Stimulated activated memory B cell treated with anti-CD40 and anti-IgM and Interleukin-4, amounts not matched to agents 10 μg/mL and 1 μg/mL and 100 μg/mL, for 72 hours (primary cell): ENCODE measurements at regions not wholly inside any gene's neighbourhood (a gene's known extent, or its start where the extent isn't known, plus 50 kb on each side); places are given as distances from the start of the nearest gene placed in this dataset.
A peak's percentile ranks its signal among the peaks of the same experiment; 100 is the strongest.

Source experiments
- ATAC-seq: fragments of 150-1000 bp; cut with Tn5 transposase; 2 replicates; pipeline ENCODE4 v1.10.0; 2021
- H3K27ac Mint-ChIP-seq: one replicate; pipeline ENCODE4 v1.8.0; 2022; ENCODE audit warnings: mild to moderate bottlenecking, mixed read lengths
- H3K27me3 Mint-ChIP-seq: one replicate; pipeline ENCODE4 v1.8.0; 2022; ENCODE audit warnings: mixed read lengths
- H3K36me3 Mint-ChIP-seq: one replicate; pipeline ENCODE4 v1.8.0; 2022; ENCODE audit warnings: mixed read lengths
- H3K4me1 Mint-ChIP-seq: one replicate; pipeline ENCODE4 v1.8.0; 2022; ENCODE audit warnings: mixed read lengths
- H3K4me3 Mint-ChIP-seq: one replicate; pipeline ENCODE4 v1.8.0; 2022; ENCODE audit warnings: mild to moderate bottlenecking, moderate library complexity, mixed read lengths
- H3K9me3 Mint-ChIP-seq: one replicate; pipeline ENCODE4 v1.8.0; 2022; ENCODE audit warnings: mixed read lengths

DNA sequence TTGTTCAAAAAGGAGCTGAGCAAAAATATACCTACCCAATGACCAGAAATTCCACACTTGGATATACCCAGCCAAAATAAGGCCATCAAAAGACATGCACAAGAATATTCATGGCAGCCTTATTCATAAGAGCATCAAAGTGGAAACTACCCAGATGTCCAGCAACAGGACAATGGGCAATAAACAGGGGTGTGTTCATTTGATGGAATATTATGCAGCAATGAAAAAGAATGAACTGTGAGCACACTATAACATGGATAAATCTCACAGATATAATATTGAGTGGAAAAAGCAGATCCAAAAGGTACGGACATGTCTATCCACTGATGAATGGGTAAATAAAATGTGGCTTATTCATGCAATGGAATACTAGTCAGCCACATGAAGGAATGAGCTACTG is 209.2 kb upstream of the LHX5 start:
- no peak for ATAC-seq
- H3K4me1 Mint-ChIP-seq: no peaks in the 10 kb centered on the region
- H3K27ac Mint-ChIP-seq: no peak overlapping the region
- no peaks in the 10 kb centered on the region for H3K36me3 Mint-ChIP-seq
- peaks cover 16% of the 10 kb centered on the region for H3K27me3 Mint-ChIP-seq
- H3K9me3 Mint-ChIP-seq: peaks cover 5% of the 10 kb centered on the region
- H3K4me3 Mint-ChIP-seq: no peak overlapping the region

DNA sequence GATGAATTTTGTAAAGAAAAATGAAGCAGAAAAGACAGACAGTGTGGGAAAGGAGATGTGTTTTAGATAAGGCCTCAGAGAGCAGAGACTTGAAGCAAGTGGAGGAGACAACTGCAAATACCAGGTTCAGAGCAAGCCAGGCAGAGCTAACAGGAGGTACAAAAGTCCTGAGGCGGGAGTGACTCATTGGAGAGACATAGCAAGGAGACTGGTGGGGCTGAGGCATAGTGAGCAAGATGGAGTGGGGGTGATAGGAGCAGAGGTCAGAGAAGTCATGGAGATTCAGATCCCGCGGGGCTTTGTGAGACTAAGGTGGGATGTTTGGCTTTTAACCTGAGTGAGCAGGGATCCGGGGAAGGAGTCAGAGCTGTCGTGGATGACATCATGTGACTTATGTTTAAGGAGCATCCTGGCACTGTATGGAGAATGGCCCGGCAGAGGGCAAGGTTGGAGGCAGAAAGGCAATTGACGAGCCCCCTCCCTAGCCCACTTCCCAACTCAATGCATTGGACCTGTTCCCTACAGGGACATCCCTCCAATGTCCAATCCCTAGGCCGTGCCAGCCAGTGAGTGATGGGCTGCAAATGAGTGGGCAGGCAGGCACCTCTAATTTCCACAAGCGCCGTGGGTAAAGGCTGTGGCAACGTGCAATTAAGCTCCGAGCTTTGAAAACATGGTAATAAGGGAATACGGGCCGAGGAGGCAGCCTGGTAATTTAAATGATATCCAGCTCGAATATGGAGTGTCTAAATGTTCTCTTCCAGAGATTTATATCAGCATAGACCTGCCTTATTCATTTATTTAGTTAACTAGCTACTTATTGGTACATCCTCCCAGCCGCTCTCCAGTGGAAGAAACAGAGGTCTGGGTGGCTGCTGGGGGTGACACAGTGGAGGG is 206.8 kb upstream of the LHX5 start:
- H3K4me1 Mint-ChIP-seq: no peaks in the 10 kb centered on the region
- no peak overlapping the region for H3K27ac Mint-ChIP-seq
- no peak for ATAC-seq
- H3K36me3 Mint-ChIP-seq: no peaks in the 10 kb centered on the region
- H3K9me3 Mint-ChIP-seq: peaks cover 9% of the 10 kb centered on the region
- peaks cover 26% of the 10 kb centered on the region for H3K27me3 Mint-ChIP-seq
- H3K4me3 Mint-ChIP-seq: no peak overlapping the region

DNA sequence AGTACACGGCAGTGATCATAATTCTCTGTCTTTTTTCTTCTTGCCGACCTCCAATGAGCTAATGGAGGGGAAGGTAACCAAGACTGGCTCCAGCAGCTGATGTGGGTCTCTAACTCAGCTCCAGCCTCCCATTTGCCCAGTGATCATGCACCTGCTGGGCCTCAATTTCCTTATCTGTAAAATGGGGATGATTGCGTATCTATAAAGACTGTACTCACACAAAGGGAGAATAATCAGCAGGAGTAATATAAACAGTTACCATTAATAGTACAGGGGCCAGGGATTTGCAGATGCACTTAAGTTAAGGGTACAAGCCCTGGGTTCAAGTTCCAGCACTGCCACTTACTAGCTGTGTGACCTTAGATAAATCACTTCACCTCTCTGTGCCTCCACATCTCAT is 204.9 kb upstream of the LHX5 start:
- H3K9me3 Mint-ChIP-seq: peaks cover 9% of the 10 kb centered on the region
- no peak for ATAC-seq
- H3K36me3 Mint-ChIP-seq: no peaks in the 10 kb centered on the region
- H3K4me1 Mint-ChIP-seq: no peaks in the 10 kb centered on the region
- no peak overlapping the region for H3K4me3 Mint-ChIP-seq
- no peak overlapping the region for H3K27ac Mint-ChIP-seq
- H3K27me3 Mint-ChIP-seq: peaks cover 30% of the 10 kb centered on the region

DNA sequence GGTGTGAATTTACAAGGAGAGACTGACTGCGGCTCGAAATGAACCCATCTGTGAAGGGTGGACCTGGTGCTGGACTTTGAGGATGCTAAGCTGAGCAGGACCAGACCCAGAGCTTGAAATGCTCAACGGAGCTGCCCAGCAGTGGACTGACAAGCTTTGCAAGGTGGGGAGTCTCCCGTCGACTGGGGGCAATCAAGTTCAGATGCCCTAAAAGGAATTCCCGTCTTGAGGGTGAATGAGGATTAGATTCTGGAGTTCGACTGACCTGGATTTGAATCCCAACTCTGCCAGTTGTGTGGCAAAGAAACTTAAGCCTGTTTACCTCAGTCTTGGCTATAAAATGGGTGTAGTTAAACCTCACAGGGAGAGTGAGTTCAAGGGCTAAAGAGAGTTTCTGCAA is 204.4 kb upstream of the LHX5 start:
- ATAC-seq: no peak
- Mint-ChIP-seq H3K4me3 (no peak overlapping the region), H3K4me1 (no peaks in the 10 kb centered on the region), H3K36me3 (no peaks in the 10 kb centered on the region), H3K27me3 (peaks cover 35% of the 10 kb centered on the region), H3K27ac (no peak overlapping the region), H3K9me3 (peaks cover 6% of the 10 kb centered on the region)

DNA sequence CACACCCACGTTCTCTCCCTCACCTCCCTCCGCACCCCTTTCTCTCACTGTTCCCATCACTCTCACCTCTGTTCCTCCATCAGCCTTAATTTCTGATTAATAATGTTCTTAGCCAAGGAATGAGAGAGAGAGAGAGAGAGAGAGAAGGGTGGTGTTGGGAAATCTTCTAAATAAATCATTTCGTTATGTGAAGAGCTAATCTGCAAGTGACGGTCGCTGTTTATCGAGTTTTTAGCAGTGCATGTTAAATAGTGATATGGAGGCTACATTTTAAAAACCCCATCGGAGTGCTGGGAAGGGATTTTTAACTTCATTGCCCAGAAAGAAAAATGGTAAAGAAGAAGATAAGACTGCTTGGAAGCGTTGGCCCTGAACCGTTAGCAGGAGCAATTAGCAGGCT is 203.3 kb upstream of the LHX5 start:
- H3K4me1 Mint-ChIP-seq: no peaks in the 10 kb centered on the region
- no peak for ATAC-seq
- no peaks in the 10 kb centered on the region for H3K36me3 Mint-ChIP-seq
- no peak overlapping the region for H3K27ac Mint-ChIP-seq
- H3K27me3 Mint-ChIP-seq: peaks cover 46% of the 10 kb centered on the region
- peaks cover 4% of the 10 kb centered on the region for H3K9me3 Mint-ChIP-seq
- no peak overlapping the region for H3K4me3 Mint-ChIP-seq

DNA sequence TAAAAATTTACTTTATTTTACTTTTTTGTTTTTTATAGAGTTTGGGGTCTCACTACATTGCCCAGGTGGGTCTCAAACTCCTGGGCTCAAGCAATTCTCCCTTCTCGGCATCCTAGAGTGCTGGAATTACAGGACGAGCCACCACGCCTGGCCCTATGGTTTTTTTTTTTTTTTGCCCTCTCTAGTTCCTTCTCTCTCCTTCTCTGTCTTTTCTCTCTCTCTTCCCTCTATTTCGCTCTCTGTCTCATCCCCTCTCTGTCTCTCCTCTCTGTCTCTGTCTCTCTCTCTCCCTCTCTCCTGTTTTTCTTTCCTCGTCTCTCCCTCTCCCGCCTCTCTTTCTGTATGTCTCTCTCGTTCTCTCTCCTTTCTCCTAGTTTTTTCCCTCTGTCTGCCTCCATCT is 202.6 kb upstream of the LHX5 start:
- Mint-ChIP-seq H3K4me3 (no peak overlapping the region), H3K27me3 (peaks cover 52% of the 10 kb centered on the region), H3K36me3 (no peaks in the 10 kb centered on the region), H3K9me3 (peaks cover 4% of the 10 kb centered on the region), H3K4me1 (no peaks in the 10 kb centered on the region), H3K27ac (no peak overlapping the region)
- ATAC-seq: no peak

DNA sequence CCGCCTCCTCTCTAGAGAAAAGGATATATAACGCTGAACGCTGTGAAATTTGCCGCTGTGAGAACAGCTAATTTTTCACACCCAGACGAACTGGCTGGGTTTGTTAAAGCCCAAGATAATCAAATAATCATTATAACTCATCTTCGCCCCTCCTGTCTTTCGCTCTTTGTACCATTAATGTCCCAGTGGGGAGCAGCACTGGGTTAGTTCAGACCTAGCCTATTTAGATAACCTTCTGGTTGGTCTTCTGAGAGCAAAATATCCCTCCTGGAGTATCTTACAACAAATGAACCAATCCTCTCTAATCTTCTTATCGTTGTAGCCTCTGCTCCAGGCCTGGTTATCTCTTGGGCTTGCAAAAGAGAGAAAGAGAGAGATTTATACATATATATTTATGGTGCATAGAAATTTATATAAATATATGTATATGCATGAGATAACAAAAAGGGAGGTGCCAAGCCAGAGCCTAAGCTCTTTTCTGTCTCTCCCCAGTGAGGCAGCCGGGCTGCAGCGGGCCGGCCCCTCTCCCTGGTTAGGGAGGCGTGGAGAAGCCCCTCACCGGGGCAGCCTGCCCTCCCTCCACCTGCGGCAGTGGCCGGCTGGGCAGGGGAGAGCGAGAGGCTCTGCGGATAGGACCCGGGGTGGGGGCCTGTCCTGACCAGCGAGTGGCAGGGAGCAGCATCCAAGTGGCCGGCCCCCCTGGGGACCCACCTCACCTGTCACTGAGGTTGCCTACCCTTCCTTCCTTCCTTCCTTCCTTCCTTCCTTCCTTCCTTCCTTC is 202.0 kb upstream of the LHX5 start:
- no peaks in the 10 kb centered on the region for H3K4me1 Mint-ChIP-seq
- peaks cover 51% of the 10 kb centered on the region for H3K27me3 Mint-ChIP-seq
- no peak overlapping the region for H3K27ac Mint-ChIP-seq
- H3K9me3 Mint-ChIP-seq: peaks cover 4% of the 10 kb centered on the region
- H3K36me3 Mint-ChIP-seq: no peaks in the 10 kb centered on the region
- no peak overlapping the region for H3K4me3 Mint-ChIP-seq
- peak; percentile 42 for ATAC-seq

DNA sequence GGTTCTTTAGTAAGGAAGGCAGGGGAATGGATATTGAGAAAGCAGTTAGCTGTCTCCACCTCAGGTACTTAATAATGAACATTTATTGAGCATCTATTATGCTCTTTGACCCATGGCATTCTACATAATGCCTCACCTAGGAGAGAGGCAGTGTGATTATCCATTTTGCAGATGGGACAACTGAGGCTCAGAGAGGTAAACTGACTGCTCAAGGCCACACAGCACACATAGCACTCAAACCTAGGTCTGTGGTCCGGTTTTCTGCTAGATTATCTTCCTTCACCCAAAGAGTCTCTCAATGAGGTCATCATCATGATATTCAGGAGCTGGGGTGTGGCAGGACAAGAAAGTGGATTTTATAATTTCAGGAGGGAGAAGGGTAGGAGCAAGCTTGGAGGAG is 199.1 kb upstream of the LHX5 start:
- H3K27me3 Mint-ChIP-seq: peaks cover 59% of the 10 kb centered on the region
- no peak overlapping the region for H3K27ac Mint-ChIP-seq
- H3K36me3 Mint-ChIP-seq: no peaks in the 10 kb centered on the region
- no peak for ATAC-seq
- H3K4me3 Mint-ChIP-seq: no peak overlapping the region
- peaks cover 4% of the 10 kb centered on the region for H3K9me3 Mint-ChIP-seq
- no peaks in the 10 kb centered on the region for H3K4me1 Mint-ChIP-seq

DNA sequence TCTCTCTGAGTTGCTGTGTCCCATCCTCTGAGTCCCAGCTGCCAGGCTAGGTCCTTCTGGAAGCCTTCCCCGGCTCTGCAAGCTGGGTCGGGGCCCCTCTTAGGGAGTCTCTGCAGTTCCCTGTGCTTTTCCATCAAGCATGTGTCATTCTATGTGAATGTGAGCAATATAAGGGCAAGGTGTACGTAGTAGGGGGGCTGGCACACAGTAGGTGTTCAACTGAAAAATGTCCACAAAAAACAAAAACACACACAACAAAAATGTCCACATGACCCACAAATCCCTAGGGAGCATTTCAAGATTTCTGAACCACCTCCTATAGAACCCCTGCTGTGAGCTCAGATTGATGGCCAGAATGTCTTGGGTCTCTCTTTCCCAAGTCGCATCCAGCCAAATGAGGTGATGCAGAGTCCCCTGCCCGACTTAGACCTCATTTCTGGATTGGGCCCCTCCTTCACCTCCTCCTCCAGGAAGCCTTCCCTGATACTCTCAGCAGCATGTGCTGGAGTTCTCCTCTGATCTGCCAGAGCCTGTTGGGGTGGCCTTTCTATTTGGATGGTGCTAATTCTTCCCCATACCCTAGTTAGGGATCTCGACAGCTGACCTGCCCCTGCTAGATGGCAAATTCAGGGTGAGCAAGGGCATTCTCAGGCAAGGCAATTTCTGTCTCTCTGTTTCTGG is 196.1 kb upstream of the LHX5 start:
- Mint-ChIP-seq H3K27ac (no peak overlapping the region), H3K4me3 (no peak overlapping the region), H3K9me3 (no peaks in the 10 kb centered on the region), H3K27me3 (peaks cover 52% of the 10 kb centered on the region), H3K4me1 (no peaks in the 10 kb centered on the region), H3K36me3 (no peaks in the 10 kb centered on the region)
- no peak for ATAC-seq

DNA sequence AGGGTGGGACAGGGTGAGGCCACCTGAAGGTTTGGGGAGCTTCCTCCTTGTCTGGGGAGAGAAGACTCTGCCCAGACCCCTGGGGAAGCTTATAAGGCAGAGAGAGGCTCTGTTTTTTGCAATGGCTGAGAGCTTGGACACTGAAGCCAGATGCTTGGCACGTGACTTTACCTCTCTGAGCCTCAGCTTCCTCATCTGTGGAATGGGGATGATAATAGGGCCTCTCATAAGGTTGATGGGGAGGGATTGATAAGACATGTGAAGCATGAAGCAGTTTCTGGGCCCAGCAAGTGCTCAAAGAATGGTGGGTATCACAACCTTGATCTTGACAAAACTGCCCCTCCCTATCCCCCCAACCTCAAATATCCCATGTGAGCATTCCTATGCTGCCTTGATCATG is 195.4 kb upstream of the LHX5 start:
- no peak for ATAC-seq
- Mint-ChIP-seq H3K4me1 (no peaks in the 10 kb centered on the region), H3K36me3 (no peaks in the 10 kb centered on the region), H3K4me3 (no peak overlapping the region), H3K9me3 (no peaks in the 10 kb centered on the region), H3K27ac (no peak overlapping the region), H3K27me3 (peaks cover 52% of the 10 kb centered on the region)

DNA sequence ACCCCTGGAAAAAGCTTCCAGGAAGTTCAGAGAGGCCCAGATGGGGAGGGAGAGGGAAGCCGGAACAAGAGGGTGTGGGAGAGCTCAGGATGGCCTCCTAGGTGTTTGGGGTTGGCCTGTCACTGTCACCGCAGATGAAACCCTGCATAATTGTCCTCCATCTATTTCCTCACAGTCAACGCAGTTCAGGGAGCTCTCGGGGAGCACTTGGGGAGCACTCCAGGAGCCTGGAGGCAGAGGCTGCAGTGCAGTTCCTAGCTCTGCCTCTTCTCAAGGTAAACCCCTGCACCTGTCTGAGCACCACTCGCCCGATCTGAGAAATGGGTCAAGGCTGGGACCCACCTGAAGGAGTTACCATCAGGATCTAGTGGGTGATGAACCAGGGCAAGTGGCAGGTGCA is 194.6 kb upstream of the LHX5 start:
- no peaks in the 10 kb centered on the region for H3K4me1 Mint-ChIP-seq
- no peaks in the 10 kb centered on the region for H3K9me3 Mint-ChIP-seq
- no peaks in the 10 kb centered on the region for H3K36me3 Mint-ChIP-seq
- ATAC-seq: no peak
- peaks cover 44% of the 10 kb centered on the region for H3K27me3 Mint-ChIP-seq
- H3K27ac Mint-ChIP-seq: no peak overlapping the region
- no peak overlapping the region for H3K4me3 Mint-ChIP-seq

DNA sequence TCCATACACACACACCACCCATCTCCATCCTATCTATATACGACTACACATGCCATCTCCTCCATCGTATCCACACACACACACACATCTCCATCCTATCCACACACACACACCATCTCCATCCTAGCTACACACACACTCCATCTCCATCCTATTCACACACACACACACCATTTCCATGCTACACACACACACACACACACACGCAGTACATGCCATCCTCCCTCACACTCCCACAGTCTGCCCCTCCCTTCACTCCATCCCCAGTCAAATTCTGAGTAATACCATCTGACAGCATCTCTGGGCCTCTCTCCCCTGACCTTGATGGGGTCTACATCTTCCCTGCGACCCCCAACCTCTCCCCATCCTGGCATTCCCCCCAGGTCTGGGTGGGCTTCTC is 193.8 kb upstream of the LHX5 start:
- Mint-ChIP-seq H3K9me3 (no peaks in the 10 kb centered on the region), H3K4me1 (no peaks in the 10 kb centered on the region), H3K4me3 (no peak overlapping the region), H3K27me3 (peaks cover 36% of the 10 kb centered on the region), H3K27ac (no peak overlapping the region), H3K36me3 (no peaks in the 10 kb centered on the region)
- no peak for ATAC-seq

DNA sequence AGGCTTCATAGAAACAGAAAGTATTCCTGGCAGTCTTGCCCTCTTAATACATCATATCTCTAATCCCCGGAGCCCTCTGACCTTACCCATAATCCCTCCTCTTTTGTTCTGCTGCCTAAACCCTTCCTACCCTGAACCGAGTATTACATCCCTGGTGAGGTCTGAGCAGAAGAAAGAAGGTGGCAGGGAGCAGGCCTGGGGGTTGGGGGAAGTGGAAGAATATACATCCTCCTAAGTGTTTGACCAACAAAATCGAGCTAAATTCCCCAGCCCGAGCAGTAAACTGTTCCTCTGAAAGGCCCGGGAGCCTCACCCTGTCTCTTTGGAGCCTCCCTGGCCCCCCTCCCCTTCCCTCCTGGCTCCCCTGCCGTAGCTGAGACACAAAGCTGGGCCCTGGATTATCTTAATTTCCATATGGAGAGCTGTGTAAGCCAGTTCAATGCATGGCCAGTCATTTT is 192.6 kb upstream of the LHX5 start:
- H3K4me3 Mint-ChIP-seq: no peak overlapping the region
- no peaks in the 10 kb centered on the region for H3K4me1 Mint-ChIP-seq
- ATAC-seq: no peak
- H3K27ac Mint-ChIP-seq: no peak overlapping the region
- H3K9me3 Mint-ChIP-seq: no peaks in the 10 kb centered on the region
- no peaks in the 10 kb centered on the region for H3K36me3 Mint-ChIP-seq
- peaks cover 26% of the 10 kb centered on the region for H3K27me3 Mint-ChIP-seq

DNA sequence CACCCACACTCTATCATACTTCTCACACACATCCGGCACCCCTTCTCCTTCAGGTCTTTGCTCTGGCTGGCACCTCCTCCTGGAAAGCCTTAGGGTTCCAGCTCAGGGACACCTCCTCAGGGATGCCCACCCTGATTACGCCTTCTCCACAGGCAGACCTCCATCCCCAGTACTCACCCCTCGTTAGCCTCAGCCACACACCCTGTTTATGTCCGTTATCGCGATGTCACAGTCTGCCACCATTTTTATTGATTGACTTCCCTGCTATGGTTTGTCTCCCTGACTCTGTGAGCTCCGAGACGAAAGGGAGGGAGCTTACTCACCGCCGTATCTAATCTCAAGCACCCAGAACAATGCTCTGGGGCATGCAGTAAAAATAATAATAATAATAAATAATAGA is 191.7 kb upstream of the LHX5 start:
- Mint-ChIP-seq H3K4me3 (no peak overlapping the region), H3K4me1 (no peaks in the 10 kb centered on the region), H3K36me3 (no peaks in the 10 kb centered on the region), H3K27me3 (peaks cover 26% of the 10 kb centered on the region), H3K27ac (no peak overlapping the region), H3K9me3 (no peaks in the 10 kb centered on the region)
- no peak for ATAC-seq

DNA sequence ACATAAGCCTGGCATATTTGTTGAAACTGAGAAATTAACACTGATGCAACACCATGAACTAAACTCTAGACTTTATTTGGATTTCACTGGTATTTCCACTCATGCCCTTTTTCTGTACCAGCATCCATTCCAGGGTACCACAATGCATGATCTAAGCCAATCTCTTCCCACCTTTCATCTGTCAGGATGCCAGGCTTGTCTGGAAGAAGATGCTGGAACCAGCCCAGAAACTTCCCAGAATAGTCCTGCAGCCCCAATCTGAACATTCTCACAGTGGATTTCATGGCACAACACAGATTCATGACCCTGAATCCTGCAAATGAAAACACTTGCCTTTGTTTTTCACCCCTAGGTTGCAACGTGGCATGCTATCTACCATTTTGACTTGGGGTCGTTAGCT is 189.3 kb upstream of the LHX5 start:
- Mint-ChIP-seq H3K27ac (no peak overlapping the region), H3K4me3 (no peak overlapping the region), H3K36me3 (no peaks in the 10 kb centered on the region), H3K9me3 (peaks cover 8% of the 10 kb centered on the region), H3K27me3 (peaks cover 5% of the 10 kb centered on the region), H3K4me1 (no peaks in the 10 kb centered on the region)
- no peak for ATAC-seq
